GM19351 (cell line): ENCODE measurements at regions not wholly inside any gene's neighbourhood (a gene's known extent, or its start where the extent isn't known, plus 50 kb on each side); places are given as distances from the start of the nearest gene placed in this dataset.
"Not testable (repeated sequence)": the region's sequence is repeated elsewhere in the genome, so short reads cannot be mapped to it uniquely, and the experiment has no call there.

ENCODE experiments used
- ATAC-seq: cut with Tn5 transposase; IDR thresholded peaks from one replicate; pipeline ENCODE4 v1.9.1; 2021; ENCODE audit warnings: mild to moderate bottlenecking, moderate library complexity; ENCODE audit not compliant: unreplicated experiment

DNA sequence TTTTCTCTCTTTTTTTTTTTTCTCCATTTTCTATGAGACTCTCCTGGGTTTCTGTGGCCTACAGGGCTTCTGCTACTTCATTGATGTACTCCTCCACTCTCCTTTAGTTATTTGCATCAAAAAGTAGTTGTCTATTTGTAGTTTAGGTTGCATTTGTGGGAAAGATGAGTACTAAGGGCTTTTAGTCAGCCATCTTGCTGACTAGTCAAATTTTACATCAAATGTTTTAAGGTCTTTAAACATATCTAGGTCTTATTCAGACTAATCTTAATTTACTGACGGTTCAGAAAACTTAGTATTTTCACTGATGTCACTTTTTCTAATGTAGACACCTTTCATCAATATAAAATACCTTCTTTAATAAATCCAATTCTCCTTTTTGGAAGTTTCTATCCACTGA lies 871.0 kb downstream of the PLOD2 start:
- no peak for ATAC-seq

DNA sequence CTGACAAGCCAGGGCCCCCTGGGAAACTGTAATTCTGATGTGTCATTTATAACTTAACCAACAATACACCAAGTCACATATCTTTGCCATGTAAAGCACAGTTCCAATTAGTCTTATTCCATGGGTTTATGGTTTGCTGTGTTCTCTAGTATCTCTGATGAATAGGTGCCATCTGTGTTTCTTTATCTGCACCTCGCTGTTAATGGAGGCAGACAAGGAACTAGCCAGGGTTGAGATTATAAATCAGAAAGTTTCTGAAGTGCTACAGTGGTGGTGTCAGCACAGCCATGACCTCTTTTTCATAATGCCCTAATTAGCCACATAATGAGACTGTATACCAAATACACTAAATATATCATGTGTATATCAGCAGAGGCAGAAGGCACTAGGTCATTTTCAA lies 866.4 kb downstream of the PLOD2 start:
- ATAC-seq: no peak

DNA sequence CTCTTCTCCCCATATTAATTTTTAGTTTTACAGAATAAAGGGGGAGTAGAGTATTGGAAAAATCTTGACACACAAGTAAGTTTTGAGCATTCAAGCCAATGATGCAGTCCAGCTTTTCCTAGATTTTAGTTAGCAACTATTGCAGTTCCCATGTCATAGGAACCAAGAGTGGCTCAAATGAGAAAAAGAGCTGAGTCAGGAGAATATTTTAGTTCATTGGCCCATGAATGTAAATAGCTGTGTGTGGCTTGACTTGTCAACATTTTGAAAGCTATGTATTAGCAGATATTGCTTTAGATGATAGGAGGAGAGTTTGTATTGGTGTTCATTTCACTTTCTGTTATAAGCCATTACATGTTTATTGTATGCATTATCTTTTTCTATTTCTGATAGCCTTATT lies 853.7 kb downstream of the PLOD2 start:
- ATAC-seq: no peak

DNA sequence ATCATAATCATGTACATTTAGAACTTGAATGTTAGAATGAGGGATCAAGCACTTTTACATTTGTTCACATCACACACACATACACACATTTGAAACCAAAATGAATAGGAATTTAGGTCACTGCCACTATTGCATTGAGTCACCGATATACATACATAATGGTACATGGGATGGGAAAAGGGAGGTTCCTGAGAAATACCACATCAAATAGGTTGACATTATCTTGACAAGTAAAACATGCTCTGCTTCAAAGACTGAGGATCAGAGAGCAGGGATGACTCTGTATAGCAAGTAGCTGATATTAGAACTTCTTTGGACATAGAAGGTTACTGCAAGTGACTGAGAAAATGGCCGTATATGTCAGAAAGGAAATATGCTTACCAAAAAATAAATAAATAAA lies 847.2 kb downstream of the PLOD2 start:
- no peak for ATAC-seq

DNA sequence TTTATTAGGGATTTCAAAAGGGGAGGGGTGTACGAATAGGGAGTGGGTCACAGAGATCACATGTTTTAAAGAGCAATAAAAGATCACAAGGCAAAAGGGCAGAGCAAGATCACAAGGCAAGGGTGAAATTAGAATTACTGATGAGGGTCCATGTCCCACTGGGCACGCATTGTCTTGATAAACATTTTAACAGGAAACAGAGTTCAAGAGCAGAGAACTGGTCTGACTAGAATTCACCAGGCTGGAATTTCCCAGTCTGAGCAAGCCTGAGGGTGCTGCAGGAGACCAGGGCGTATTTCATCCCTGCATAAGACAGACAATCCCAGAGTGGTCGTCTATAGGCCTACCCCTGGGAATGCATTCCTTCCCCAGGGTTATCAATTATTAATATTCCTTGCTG lies 844.7 kb downstream of the PLOD2 start:
- not testable (repeated sequence) for ATAC-seq

DNA sequence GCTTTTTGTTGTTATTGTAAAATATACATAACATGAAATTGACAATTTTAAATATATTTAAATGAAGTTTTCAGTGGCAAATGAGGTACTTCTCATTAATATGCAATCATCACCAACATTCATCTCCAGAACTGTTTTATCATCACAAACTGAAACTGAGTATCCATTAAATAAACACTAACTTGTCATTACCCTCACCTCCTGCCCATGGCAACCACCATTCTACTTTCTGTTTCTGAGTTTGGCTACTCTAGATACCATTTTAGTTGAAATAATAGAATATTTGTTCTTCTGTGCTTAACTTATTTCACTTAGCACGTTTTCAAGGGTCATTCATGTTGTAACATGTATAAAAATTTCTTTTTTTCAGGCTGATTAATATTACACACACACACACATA lies 834.3 kb downstream of the PLOD2 start:
- no peak for ATAC-seq

DNA sequence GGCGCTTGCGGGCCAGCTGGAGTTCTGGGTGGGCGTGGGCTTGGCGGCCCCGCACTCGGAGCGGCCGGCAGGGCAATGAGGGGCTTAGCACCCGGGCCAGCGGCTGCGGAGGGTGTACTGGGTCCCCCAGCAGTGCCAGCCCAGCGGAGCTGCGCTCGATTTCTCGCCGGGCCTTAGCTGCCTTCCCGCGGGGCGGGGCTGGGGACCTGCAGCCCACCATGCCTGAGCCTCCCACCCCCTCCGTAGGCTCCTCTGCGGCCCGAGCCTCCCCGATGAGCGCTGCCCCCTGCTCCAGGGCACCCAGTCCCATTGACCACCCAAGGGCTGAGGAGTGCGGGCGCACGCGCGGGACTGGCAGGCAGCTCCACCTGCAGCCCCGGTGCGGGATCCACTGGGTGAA lies 827.6 kb downstream of the PLOD2 start:
- not testable (repeated sequence) for ATAC-seq

DNA sequence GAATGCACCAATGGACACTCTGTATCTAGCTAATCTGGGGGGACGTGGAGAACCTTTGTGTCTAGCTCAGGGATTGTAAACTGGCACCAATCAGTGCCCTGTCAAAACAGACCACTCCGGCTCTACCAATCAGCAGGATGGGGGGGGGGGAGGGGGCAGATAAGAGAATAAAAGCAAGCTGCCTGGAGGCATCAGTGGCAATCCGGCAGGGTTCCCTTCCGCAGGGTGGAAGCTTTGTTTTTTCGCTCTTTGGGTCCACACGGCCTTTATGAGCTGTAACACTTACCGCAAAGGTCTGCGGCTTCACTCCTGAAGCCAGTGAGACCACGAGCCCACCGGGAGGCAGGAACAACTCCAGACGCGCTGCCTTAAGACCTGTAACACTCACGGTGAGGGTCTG lies 827.1 kb downstream of the PLOD2 start:
- no peak for ATAC-seq

DNA sequence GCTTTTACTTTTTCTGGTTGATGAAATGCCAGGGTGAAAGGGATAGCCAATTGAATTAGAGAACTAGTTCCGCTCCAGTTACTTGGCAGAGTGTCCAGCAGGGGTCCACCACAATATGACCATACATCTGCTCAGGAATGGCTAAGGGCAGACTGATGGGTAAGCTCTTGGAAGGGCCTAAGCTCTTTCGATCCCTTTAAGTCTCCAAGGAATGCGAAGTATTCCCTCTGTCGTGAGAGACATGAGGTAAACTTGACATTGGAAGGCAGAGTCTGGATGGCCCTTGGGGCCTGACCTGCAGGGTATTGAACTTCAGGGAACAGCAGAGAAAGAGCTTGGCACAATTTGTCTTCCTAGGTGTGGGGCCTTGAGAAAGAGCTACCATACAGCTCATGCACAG lies 805.8 kb downstream of the PLOD2 start:
- no peak for ATAC-seq

DNA sequence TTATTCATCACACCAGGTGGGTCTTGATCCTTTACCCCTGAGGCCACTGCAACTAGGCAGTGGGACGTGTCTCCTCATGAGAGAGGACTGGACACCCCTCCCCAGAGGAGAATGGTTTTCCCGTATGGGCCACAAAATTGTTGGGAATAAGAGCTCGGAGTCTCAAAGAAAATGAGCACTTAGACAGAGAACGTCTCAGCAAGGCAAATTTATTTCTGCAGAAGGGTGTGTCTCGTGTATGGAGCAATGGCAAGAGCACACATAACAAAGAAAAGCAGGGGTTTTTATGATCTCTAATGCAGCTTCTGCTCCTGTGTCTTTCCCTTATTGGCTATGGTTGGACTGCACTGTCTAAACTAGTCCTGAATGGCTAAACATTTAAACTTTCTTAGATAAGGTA lies 803.5 kb downstream of the PLOD2 start:
- ATAC-seq: no peak

DNA sequence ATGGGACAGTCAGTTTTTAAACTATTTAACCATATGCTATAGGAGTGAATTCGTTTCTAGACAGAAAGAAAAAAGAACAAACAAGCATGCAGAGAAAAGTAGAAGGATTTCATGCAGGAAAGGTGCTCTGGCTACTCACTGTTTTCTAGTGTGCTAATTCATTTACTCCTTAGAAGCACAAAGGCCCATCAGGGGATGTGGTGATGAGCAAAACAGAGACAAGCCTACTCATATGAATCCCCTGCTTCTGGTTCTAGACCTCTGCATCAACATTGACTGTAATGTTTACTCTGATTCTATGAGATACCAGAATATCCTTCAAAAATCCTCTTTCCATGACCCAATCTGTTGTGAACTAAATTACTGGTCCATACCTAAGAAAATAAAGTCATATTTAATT lies 801.9 kb downstream of the PLOD2 start:
- ATAC-seq: no peak

DNA sequence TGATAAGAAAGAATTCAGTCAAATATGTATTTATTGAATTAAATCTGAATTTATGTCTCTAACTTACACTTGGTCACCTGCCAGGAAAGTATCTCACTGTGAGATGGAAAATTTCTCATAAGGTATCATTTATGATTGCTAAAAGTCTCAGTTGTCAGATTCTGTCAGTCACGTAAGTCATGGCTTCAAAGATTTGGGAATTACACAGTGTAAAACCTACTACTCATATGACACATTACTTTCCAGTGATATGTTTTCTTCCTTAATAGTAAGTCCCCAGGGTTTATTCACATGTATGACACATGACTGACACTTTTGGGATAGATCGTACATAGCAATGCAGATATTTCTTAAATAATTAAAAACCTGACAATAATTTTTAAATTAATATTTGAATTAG lies 792.2 kb downstream of the PLOD2 start:
- no peak for ATAC-seq

DNA sequence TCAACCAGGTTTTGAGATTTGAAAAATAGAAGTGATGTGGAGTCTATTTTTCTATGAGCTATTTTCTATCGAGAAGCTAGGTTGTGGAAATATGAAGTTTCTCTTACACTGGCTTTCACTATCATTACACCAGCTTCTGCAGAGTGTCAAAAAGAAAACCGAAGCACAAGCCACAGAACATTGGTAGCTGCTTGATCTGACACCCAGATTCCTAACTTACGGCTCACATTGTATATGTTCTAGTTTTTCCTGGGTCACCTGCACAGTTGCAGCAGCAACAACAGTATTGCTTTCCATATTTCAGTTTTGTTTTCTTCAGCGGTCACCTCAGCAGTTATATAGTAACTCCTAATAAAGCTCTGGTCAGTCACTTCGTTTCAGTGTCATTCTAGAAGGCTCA lies 790.1 kb downstream of the PLOD2 start:
- no peak for ATAC-seq

DNA sequence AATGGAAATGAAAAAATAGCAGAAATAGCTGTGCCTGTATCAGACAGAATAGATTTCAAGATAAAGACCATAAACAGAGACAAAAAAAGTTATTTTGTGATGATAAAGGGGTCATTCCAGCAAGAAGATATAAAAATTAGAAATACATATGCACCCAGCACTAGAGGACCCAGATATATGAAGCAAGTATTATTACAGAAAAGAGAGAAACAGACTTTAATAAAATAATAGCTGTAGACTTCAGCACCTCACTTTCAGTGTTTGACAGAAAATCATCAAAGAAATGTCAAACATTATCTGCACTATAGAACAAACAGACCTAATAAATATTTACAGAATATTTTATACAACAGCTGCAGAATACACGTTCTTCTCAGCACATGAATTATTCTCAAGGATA lies 783.7 kb downstream of the PLOD2 start:
- no peak for ATAC-seq

DNA sequence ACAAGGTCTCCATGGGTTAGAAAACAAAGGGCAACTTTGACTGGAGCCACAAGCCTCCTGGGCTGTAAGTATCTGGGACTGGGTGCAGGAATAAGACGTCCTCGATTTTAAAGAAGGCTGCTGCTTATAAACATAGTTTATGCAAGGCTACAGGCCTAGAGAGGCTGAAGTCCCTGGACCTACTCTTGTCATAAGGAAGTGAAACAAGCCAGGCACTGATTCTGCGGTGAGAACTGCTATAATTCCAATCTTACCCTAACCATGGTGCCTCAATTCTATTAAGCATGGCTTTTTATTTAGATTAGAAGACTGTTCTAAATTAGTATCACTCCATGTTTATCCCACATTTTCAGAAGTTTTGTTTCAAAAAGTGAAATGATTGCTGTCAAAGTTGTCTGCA lies 777.6 kb downstream of the PLOD2 start:
- ATAC-seq: no peak

DNA sequence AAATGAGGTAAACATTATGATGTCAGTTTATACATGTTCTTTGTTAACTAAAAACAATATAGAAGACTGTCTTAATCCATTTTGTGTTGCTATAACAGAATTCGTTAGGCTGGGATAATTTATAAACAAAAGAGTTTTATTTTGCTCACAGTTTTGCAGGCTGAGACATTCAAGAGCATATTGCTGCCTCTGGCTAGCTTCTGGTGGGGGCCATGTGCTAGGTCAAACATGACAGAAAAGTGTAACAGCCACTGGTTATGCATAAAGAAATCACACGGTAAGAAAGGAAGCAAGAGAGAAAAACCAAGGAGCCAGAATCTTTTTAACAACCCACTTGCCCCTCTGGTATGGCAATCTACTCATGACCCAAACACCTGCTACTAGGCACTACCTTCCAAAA lies 776.7 kb downstream of the PLOD2 start:
- no peak for ATAC-seq

DNA sequence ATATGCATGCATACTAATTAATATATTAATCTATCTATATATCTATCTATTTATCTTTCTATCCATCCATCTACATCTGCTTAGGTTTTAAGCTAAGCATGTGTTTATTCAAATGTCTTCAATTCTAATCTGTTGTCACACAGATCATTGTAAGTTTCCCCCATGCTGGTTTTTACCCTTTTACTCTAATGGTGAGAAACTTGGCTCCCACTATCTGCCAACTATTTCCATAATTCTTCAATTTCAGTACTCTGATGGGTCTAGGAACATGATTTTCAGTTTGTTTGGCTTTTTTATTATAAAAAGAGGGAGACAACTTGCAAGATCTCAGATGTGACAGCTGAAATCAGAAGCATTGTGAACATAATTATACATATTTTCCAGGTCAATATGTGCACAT lies 773.8 kb downstream of the PLOD2 start:
- ATAC-seq: no peak

DNA sequence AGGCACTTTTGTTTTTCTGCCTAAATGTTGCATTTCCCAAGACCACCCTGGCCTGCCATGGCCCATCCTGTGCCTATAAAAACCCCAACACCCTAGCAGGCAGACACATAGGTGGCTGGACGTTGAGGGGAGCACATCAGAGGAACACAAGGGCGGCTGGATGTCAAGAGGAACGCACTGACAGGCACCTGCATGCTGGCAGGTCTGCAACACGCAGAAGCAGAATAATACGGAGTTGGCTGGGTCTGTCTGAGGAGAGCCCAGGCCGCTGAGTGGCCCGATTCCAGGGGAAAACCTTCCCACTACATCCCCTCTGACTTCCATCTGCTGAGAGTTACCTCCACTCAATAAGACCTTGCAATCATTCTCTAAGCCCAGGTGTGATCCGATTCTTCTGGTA lies 765.6 kb downstream of the PLOD2 start:
- no peak for ATAC-seq

DNA sequence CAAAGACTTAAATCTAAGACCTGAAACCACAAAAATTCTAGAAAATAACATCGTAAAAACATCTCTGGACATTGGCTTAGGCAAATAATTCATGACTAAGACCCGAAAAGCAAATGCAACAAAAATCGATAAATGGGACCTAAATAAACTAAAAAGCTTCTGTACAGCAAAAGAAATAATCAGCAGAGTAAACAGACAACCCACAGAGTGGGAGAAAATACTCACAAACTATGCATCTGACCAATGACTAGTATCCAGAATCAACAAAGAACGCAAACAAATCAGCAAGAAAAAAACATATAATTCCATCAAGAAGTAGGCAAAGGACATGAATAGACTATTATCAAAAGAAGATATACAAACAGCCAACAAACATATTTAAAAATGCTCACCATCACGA lies 749.4 kb downstream of the PLOD2 start:
- ATAC-seq: no peak

DNA sequence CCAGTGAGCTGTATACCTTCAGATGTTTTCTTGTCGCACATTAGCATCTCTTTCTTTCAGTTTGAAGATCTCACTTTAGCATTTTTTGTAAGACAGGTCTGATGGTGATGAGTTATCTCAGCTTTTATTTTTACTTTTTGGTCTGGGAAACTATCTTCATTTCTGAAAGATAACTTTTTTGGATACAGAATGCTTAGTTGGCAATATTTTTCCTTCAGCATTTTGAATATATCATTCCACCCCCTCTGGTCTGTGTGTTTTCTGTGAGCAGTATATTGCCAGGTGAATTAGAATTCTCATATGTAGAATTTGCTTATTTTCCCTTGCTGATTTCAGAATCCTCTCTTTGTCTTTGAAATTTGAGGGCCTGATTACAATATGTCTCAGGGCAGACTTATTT lies 743.3 kb downstream of the PLOD2 start:
- ATAC-seq: no peak

DNA sequence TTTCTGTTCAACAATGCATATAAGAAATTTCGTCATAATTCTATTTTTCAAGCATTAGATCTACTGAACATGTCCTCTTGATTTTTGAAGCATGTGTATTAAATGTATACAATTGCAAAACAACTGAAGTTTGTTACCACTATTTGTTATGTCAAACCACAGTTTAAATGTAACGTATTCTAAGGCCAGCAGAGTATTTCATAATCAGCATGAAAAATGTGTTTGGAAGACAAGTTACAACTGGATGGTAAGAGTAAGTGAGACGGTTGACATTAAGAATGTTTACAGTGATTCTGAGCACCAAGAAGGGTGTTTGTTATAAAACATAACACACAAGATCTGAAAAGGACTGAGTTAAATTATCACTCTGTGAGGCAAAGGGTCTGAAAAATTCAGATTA lies 738.4 kb downstream of the PLOD2 start:
- no peak for ATAC-seq

DNA sequence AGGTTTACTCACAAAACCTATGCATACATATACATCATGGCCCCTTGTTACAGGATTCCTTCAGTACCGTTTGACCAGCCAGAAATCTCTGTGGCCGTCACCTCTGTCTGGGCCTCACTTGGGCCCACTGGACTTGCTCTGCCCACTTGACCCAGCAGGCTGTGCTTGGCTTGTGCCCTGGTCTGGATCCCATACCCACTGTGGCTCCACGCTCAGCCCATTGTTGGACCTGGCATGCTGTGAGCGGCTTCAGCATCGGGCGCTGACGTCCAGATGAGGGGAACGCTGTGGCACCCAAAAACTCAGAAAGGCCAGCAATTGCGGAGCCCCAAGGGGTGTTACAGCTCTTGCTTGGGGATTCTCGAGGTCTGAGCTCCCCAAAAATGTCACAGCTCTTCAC lies 733.6 kb downstream of the PLOD2 start:
- ATAC-seq: no peak

DNA sequence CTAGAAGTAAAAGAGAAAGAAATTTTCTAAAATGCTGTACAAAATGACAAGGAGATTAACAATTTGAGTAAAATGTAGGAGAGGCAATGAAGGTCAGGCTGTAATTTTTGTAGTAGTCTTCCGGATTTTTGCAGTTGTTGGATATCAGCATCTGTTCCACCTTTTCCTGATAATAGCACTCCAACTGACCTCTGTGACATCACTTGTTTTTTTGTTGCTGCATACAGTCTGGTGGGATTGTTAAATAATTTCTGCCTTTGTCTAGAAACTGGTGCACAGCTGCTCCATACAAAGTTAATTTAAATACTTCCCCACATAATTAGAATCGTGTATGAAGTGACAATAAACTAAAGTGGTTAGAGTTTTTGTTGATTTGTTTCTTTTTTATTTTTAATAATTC lies 731.4 kb downstream of the PLOD2 start:
- no peak for ATAC-seq

DNA sequence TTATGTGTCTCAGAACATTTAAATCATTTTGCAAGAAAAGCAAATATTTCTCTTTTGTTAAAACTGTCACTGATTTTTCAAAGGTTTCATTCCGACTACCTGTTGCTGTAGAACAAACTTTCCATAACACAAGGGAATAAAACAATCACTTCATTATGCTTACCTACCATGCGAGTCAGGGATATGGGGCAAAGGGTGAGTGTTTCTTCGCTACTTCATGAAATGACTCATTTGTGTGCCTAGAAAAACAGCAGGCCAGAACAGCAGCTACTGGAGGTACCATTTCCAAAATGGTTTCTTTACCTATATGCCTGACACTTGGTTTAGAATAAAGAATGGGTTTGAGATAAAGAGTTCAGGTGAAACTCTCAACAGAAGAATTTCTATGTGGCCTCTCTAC lies 712.5 kb downstream of the PLOD2 start:
- ATAC-seq: no peak
